ENCODE measurements at regions not wholly inside any gene's neighbourhood (a gene's known extent, or its start where the extent isn't known, plus 50 kb on each side); places are given as distances from the start of the nearest gene placed in this dataset.

- no peak for DNase-seq
These were observed 892.0 kb upstream of the CELF2 start for GRCh38 chr10:10125676-10126075.

- DNase-seq, result no peak
These were observed 891.5 kb upstream of the CELF2 start for GRCh38 chr10:10126218-10126617.

GRCh38 chr10:10128387-10128786 is 889.3 kb upstream of the CELF2 start:
- no peak for DNase-seq

GRCh38 chr10:10130686-10131085 is 887.0 kb upstream of the CELF2 start:
- DNase-seq, result no peak

- DNase-seq, result no peak
These were observed 885.7 kb upstream of the CELF2 start for GRCh38 chr10:10132009-10132408.

- DNase-seq, result no peak
These were observed 884.4 kb upstream of the CELF2 start for GRCh38 chr10:10133281-10133680.

GRCh38 chr10:10138685-10139084 is 879.0 kb upstream of the CELF2 start:
- no peak for DNase-seq

GRCh38 chr10:10141782-10142382 is 875.8 kb upstream of the CELF2 start:
- no peak for DNase-seq

- DNase-seq, result no peak
These were observed 871.1 kb upstream of the CELF2 start for GRCh38 chr10:10146604-10147003.

GRCh38 chr10:10149899-10150298 is 867.8 kb upstream of the CELF2 start:
- DNase-seq, result no peak

GRCh38 chr10:10156917-10157600 is 860.6 kb upstream of the CELF2 start:
- DNase-seq, result no peak

- no peak for DNase-seq
These were observed 856.8 kb upstream of the CELF2 start for GRCh38 chr10:10160821-10161312.

- DNase-seq, result no peak
These were observed 852.8 kb upstream of the CELF2 start for GRCh38 chr10:10164848-10165247.

- DNase-seq, result no peak
These were observed 852.3 kb upstream of the CELF2 start for GRCh38 chr10:10165415-10165814.

- DNase-seq, result no peak
These were observed 839.2 kb upstream of the CELF2 start for GRCh38 chr10:10178476-10178875.

GRCh38 chr10:10193848-10194247 is 823.8 kb upstream of the CELF2 start:
- DNase-seq, result no peak

GRCh38 chr10:10196701-10197100 is 821.0 kb upstream of the CELF2 start:
- no peak for DNase-seq

- no peak for DNase-seq
These were observed 820.2 kb upstream of the CELF2 start for GRCh38 chr10:10197423-10197822.

- no peak for DNase-seq
These were observed 819.3 kb upstream of the CELF2 start for GRCh38 chr10:10198363-10198762.

- DNase-seq, result no peak
These were observed 813.3 kb upstream of the CELF2 start for GRCh38 chr10:10204415-10204814.

- DNase-seq, result no peak
These were observed 811.8 kb upstream of the CELF2 start for GRCh38 chr10:10205906-10206305.

GRCh38 chr10:10207538-10207937 is 810.1 kb upstream of the CELF2 start:
- no peak for DNase-seq

GRCh38 chr10:10208196-10208595 is 809.5 kb upstream of the CELF2 start:
- DNase-seq, result no peak

GRCh38 chr10:10209167-10209566 is 808.5 kb upstream of the CELF2 start:
- DNase-seq, result no peak

- DNase-seq, result no peak
These were observed 806.3 kb upstream of the CELF2 start for GRCh38 chr10:10211409-10211808.
